SJCRH30 (cell line): ENCODE measurements at regions not wholly inside any gene's neighbourhood (a gene's known extent, or its start where the extent isn't known, plus 50 kb on each side); places are given as distances from the start of the nearest gene placed in this dataset.

Experiments
- DNase-seq, 2 experiments: peaks; one replicate each; pipeline ENCODE4 v3.0.0-alpha.2; 2015 to 2020
- H3K27ac ChIP-seq: fragments of 250-450 bp; sonication (Bioruptor Pico); 2 replicates; pipeline ENCODE4 v1.5.1; 2020; ENCODE audit warnings: mild to moderate bottlenecking, moderate library complexity
- H3K27me3 ChIP-seq: fragments of 250-450 bp; sonication (Bioruptor Pico); 2 replicates; pipeline ENCODE4 v1.5.1; 2020; ENCODE audit warnings: mild to moderate bottlenecking, moderate library complexity
- H3K36me3 ChIP-seq: fragments of 250-450 bp; sonication (Bioruptor Pico); 2 replicates; pipeline ENCODE4 v1.5.1; 2020; ENCODE audit warnings: mild to moderate bottlenecking, moderate library complexity
- H3K4me1 ChIP-seq: fragments of 250-450 bp; sonication (Bioruptor Pico); 2 replicates; pipeline ENCODE4 v1.5.1; 2020; ENCODE audit warnings: mild to moderate bottlenecking, moderate library complexity
- H3K4me3 ChIP-seq: fragments of 250-450 bp; sonication (Bioruptor Pico); 2 replicates; pipeline ENCODE4 v1.5.1; 2020; ENCODE audit warnings: mild to moderate bottlenecking, moderate library complexity
- H3K9me3 ChIP-seq: fragments of 250-450 bp; sonication (Bioruptor Pico); replicated peaks from 2 replicates; pipeline ENCODE4 v1.5.1; 2020; ENCODE audit warnings: mild to moderate bottlenecking, moderate library complexity

- Histone ChIP-seq H3K4me3 (no peak overlapping the region), H3K36me3 (no peaks in the 10 kb centered on the region), H3K4me1 (no peaks in the 10 kb centered on the region), H3K9me3 (no peaks in the 10 kb centered on the region), H3K27ac (no peak overlapping the region), H3K27me3 (no peaks in the 10 kb centered on the region)
- no peak for DNase-seq
Measured at GRCh38 chr3:165462636-165463334, 266.6 kb upstream of the SLITRK3 start.

GRCh38 chr3:165459924-165460835 is 264.0 kb upstream of the SLITRK3 start:
- Histone ChIP-seq H3K4me3 (no peak overlapping the region), H3K27me3 (no peaks in the 10 kb centered on the region), H3K9me3 (no peaks in the 10 kb centered on the region), H3K27ac (no peak overlapping the region), H3K4me1 (no peaks in the 10 kb centered on the region), H3K36me3 (no peaks in the 10 kb centered on the region)
- no peak for DNase-seq

- no peak overlapping the region for H3K27ac ChIP-seq
- H3K9me3 ChIP-seq = no peaks in the 10 kb centered on the region
- DNase-seq = no peak
- H3K36me3 ChIP-seq = no peaks in the 10 kb centered on the region
- no peaks in the 10 kb centered on the region for H3K4me1 ChIP-seq
- H3K4me3 ChIP-seq = no peak overlapping the region
- H3K27me3 ChIP-seq = no peaks in the 10 kb centered on the region
Measured at GRCh38 chr3:165459111-165459510, 262.9 kb upstream of the SLITRK3 start.

GRCh38 chr3:165457096-165457495 is 260.9 kb upstream of the SLITRK3 start:
- H3K4me1 ChIP-seq = no peaks in the 10 kb centered on the region
- no peaks in the 10 kb centered on the region for H3K36me3 ChIP-seq
- H3K27me3 ChIP-seq = no peaks in the 10 kb centered on the region
- no peak overlapping the region for H3K4me3 ChIP-seq
- no peak overlapping the region for H3K27ac ChIP-seq
- no peaks in the 10 kb centered on the region for H3K9me3 ChIP-seq
- no peak for DNase-seq

- DNase-seq = no peak
- Histone ChIP-seq H3K4me3 (no peak overlapping the region), H3K9me3 (no peaks in the 10 kb centered on the region), H3K36me3 (no peaks in the 10 kb centered on the region), H3K27me3 (no peaks in the 10 kb centered on the region), H3K27ac (no peak overlapping the region), H3K4me1 (no peaks in the 10 kb centered on the region)
Measured at GRCh38 chr3:165455793-165456192, 259.6 kb upstream of the SLITRK3 start.

- Histone ChIP-seq H3K9me3 (no peaks in the 10 kb centered on the region), H3K4me3 (no peak overlapping the region), H3K27ac (no peak overlapping the region), H3K27me3 (no peaks in the 10 kb centered on the region), H3K4me1 (no peaks in the 10 kb centered on the region), H3K36me3 (no peaks in the 10 kb centered on the region)
- DNase-seq = no peak
Measured at GRCh38 chr3:165455360-165455759, 259.2 kb upstream of the SLITRK3 start.

DNA sequence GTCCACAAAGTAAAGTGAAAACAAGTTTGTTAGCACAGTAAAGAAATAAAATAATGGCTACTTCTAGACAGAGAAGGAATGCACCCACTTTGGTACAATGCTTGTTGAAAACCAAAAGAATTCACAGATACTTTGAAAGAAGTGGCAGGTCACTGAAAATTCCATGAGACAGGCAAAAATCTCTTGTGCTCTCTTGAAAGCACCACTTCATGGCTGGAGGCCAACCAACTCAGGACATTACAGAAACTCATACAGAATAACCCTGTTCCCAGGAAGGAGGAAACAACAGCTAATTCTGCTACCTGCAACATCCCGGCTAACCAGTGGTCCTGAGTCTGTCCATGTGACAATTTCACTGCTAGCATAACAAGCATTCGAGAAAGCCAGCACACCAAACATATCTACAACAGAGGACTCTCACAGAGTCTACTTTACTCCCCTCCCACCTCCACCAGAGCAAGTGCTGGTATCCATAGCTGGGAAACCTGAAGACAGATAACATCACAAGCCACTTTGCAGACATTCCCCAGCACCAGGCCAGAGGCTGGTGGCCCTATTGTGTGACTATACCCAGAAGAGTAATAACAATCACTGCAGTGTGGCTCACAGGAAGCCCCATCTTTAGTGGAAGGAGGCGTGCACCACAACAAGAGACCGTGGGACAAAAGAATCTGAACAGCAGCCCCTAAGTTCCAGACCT is 255.3 kb upstream of the SLITRK3 start:
- H3K27me3 ChIP-seq = no peaks in the 10 kb centered on the region
- H3K4me1 ChIP-seq = no peaks in the 10 kb centered on the region
- H3K9me3 ChIP-seq = no peaks in the 10 kb centered on the region
- no peak for DNase-seq
- H3K4me3 ChIP-seq = no peak overlapping the region
- no peaks in the 10 kb centered on the region for H3K36me3 ChIP-seq
- H3K27ac ChIP-seq = no peak overlapping the region

GRCh38 chr3:165446555-165446954 is 250.4 kb upstream of the SLITRK3 start:
- no peaks in the 10 kb centered on the region for H3K36me3 ChIP-seq
- no peaks in the 10 kb centered on the region for H3K9me3 ChIP-seq
- no peak overlapping the region for H3K27ac ChIP-seq
- H3K4me3 ChIP-seq = no peak overlapping the region
- no peaks in the 10 kb centered on the region for H3K27me3 ChIP-seq
- H3K4me1 ChIP-seq = no peaks in the 10 kb centered on the region
- DNase-seq = no peak

GRCh38 chr3:165444745-165445144 is 248.6 kb upstream of the SLITRK3 start:
- no peak overlapping the region for H3K27ac ChIP-seq
- DNase-seq = no peak
- H3K27me3 ChIP-seq = no peaks in the 10 kb centered on the region
- H3K36me3 ChIP-seq = no peaks in the 10 kb centered on the region
- H3K9me3 ChIP-seq = no peaks in the 10 kb centered on the region
- no peaks in the 10 kb centered on the region for H3K4me1 ChIP-seq
- H3K4me3 ChIP-seq = no peak overlapping the region

GRCh38 chr3:165443664-165444063 is 247.5 kb upstream of the SLITRK3 start:
- no peaks in the 10 kb centered on the region for H3K27me3 ChIP-seq

GRCh38 chr3:165442061-165442460 is 245.9 kb upstream of the SLITRK3 start:
- H3K27ac ChIP-seq = no peak overlapping the region
- H3K27me3 ChIP-seq = no peaks in the 10 kb centered on the region
- no peaks in the 10 kb centered on the region for H3K36me3 ChIP-seq
- no peaks in the 10 kb centered on the region for H3K9me3 ChIP-seq
- no peak for DNase-seq
- no peaks in the 10 kb centered on the region for H3K4me1 ChIP-seq
- H3K4me3 ChIP-seq = no peak overlapping the region

More at GRCh38 chr3:165443664-165444063, 247.5 kb upstream of the SLITRK3 start:
- Histone ChIP-seq H3K4me1 (no peaks in the 10 kb centered on the region), H3K27ac (no peak overlapping the region), H3K9me3 (no peaks in the 10 kb centered on the region), H3K36me3 (no peaks in the 10 kb centered on the region), H3K4me3 (no peak overlapping the region)
- no peak for DNase-seq

DNA sequence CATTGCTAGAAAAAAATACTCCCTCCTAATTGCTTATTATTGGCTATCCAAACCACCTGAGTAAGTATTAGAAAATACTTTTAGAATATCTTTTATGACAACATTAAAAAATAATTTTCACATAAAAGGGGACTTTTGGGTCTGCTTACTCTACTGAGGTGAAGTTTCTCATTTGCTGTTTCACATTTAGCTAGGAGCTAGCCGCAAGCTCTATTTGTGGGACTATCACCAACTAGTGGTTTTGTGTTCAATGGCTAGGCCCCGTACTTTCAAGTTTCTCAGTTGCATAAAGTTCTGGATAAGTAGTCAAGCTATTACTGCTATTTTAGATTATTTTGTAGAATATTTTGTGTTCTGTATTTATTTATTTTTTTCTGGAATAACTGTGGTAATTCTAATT is 244.2 kb upstream of the SLITRK3 start:
- Histone ChIP-seq H3K27me3 (no peaks in the 10 kb centered on the region), H3K36me3 (no peaks in the 10 kb centered on the region), H3K27ac (no peak overlapping the region), H3K4me1 (no peaks in the 10 kb centered on the region), H3K9me3 (no peaks in the 10 kb centered on the region), H3K4me3 (no peak overlapping the region)
- no peak for DNase-seq

- Histone ChIP-seq H3K36me3 (no peaks in the 10 kb centered on the region), H3K27ac (no peak overlapping the region), H3K9me3 (no peaks in the 10 kb centered on the region), H3K27me3 (no peaks in the 10 kb centered on the region), H3K4me1 (no peaks in the 10 kb centered on the region), H3K4me3 (no peak overlapping the region)
- no peak for DNase-seq
Measured at GRCh38 chr3:165439765-165440164, 243.6 kb upstream of the SLITRK3 start.

DNA sequence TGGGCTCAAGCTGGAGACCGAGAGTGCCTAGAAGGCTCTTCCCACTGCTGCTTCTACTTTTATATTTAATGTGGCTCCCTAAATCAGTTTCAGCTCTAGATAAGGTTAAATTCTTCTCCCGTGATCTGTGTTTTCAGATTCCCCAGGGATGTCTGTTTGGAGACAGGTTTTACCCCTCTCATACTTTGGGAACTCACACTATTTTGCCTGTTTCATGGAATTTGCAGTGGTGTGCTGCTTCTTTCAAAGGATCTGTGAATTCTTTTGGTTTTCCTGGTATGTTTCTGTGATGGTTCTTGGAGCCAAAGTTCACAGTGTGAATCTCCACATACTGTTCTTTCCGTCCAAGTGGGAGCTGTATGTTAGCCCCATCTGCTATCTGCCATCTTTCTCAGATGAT is 238.3 kb upstream of the SLITRK3 start:
- Histone ChIP-seq H3K9me3 (no peaks in the 10 kb centered on the region), H3K4me3 (no peak overlapping the region), H3K27ac (no peak overlapping the region), H3K27me3 (no peaks in the 10 kb centered on the region), H3K36me3 (no peaks in the 10 kb centered on the region), H3K4me1 (no peaks in the 10 kb centered on the region)
- no peak for DNase-seq

DNA sequence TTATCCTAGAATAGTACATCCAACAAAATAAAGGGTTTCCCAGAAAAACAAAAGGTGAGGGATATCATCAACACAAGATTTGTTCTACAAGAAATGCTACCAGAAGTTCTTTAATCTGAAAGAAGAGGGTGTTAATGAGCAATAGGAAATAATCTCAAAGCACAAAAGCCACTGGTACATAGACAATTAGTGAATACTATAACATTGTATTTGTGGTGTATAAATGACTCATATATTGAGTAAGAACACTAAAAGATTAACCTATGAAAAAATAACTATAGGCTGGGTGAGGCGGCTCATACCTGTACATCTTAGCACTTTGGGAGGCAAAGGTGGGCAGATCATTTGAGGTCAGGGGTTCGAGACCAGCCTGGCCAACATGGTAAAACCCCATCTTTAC is 210.2 kb upstream of the SLITRK3 start:
- Histone ChIP-seq H3K27me3 (no peaks in the 10 kb centered on the region), H3K4me3 (no peak overlapping the region), H3K9me3 (no peaks in the 10 kb centered on the region), H3K36me3 (no peaks in the 10 kb centered on the region), H3K4me1 (no peaks in the 10 kb centered on the region), H3K27ac (no peak overlapping the region)
- no peak for DNase-seq
